H1 (cell line): ENCODE measurements at regions not wholly inside any gene's neighbourhood (a gene's known extent, or its start where the extent isn't known, plus 50 kb on each side); places are given as distances from the start of the nearest gene placed in this dataset.

Experiments used
- CTCF ChIA-PET: fragments of 300-600 bp; sonication (Branson Sonifier 250); formaldehyde crosslinking; loops from one replicate; lab custom pipeline; 2021; ENCODE audit not compliant: partially characterized antibody; lab: Charles Lee
- POLR2A ChIA-PET: fragments of 300-600 bp; sonication (Branson Sonifier 250); formaldehyde crosslinking; loops from one replicate; lab custom pipeline; 2021; ENCODE audit warnings: inconsistent platforms; ENCODE audit not compliant: partially characterized antibody; lab: Charles Lee
- DNase-seq, 2 experiments: peaks; one replicate each; pipeline versions ENCODE4 v3.0.0 to v3.0.0-alpha.2; 2010 to 2022; ENCODE audit warnings: low spot score in 2 of 2, low read depth in 1 of 2, mixed read lengths in 1 of 2
- FAIRE-seq: peaks from 2 replicates; lab custom pipeline; 2011; peaks lifted over from hg19 to GRCh38; lab: Jason Lieb, UNC
- H2AFZ ChIP-seq: 2 replicates; pipeline ENCODE4 v1.8.1; 2012; ENCODE audit warnings: low read length, inconsistent platforms
- H2AK5ac ChIP-seq: 2 replicates; pipeline ENCODE4 v1.6.1; 2013; ENCODE audit warnings: low read depth, low read length
- H2BK120ac ChIP-seq: replicated peaks from 2 replicates; pipeline ENCODE3; 2013; ENCODE audit warnings: low read depth, low read length, inconsistent platforms
- H2BK12ac ChIP-seq: 2 replicates; pipeline ENCODE4 v1.6.1; 2013; ENCODE audit warnings: low read depth, low read length
- H2BK15ac ChIP-seq: 2 replicates; pipeline ENCODE4 v1.6.1; 2013; ENCODE audit warnings: low read length
- H2BK20ac ChIP-seq: 2 replicates; pipeline ENCODE4 v1.6.1; 2013; ENCODE audit warnings: low read length
- H2BK5ac ChIP-seq: 2 replicates; pipeline ENCODE4 v1.6.1; 2013; ENCODE audit warnings: low read depth, low read length
- H3K14ac ChIP-seq: 2 replicates; pipeline ENCODE4 v1.6.1; 2013; ENCODE audit warnings: inconsistent platforms; ENCODE audit not compliant: insufficient read length
- H3K18ac ChIP-seq: 2 replicates; pipeline ENCODE4 v1.6.1; 2013; ENCODE audit warnings: low read length; ENCODE audit errors: extremely low read depth
- H3K23ac ChIP-seq: 2 replicates; pipeline ENCODE4 v1.6.1; 2013; ENCODE audit warnings: inconsistent platforms; ENCODE audit not compliant: insufficient read length
- H3K23me2 ChIP-seq: 2 replicates; pipeline ENCODE4 v1.6.1; 2013; ENCODE audit warnings: low read depth, low read length
- H3K27ac ChIP-seq: 2 replicates; pipeline ENCODE4 v1.6.1; 2011; ENCODE audit warnings: low read depth, low read length, inconsistent platforms
- H3K27me3 ChIP-seq, 4 experiments: replicated peaks in 1 of 4; 1 replicate in 1 of 4; 2 replicates in 3 of 4; pipeline versions ENCODE4 v1.6.1 to v1.8.1; 2011 to 2013; ENCODE audit warnings: low read length in 3 of 4, mild to moderate bottlenecking in 3 of 4, inconsistent platforms in 2 of 4, mixed read lengths in 2 of 4, moderate library complexity in 1 of 4; ENCODE audit not compliant: control insufficient read depth in 3 of 4, insufficient read depth in 3 of 4; ENCODE audit errors: extremely low read depth in 1 of 4
- H3K36me3 ChIP-seq, 4 experiments: 2 replicates each; pipeline versions ENCODE4 v1.6.1 to v1.8.1; 2011 to 2013; ENCODE audit warnings: mild to moderate bottlenecking in 4 of 4, low read length in 3 of 4, moderate library complexity in 2 of 4, control low read depth in 1 of 4, inconsistent platforms in 1 of 4; ENCODE audit not compliant: insufficient read depth in 4 of 4, control insufficient read depth in 2 of 4
- H3K4ac ChIP-seq: replicated peaks from 2 replicates; pipeline ENCODE3; 2013; ENCODE audit warnings: low read length, low read depth, mixed read lengths, inconsistent platforms; ENCODE audit not compliant: insufficient read length
- H3K4me1 ChIP-seq, 4 experiments: replicated peaks in 1 of 4; 1 replicate in 1 of 4; 2 replicates in 3 of 4; pipeline versions ENCODE4 v1.6.1 to v1.8.1; 2011 to 2013; ENCODE audit warnings: low read length in 3 of 4, inconsistent platforms in 2 of 4, mixed read lengths in 1 of 4; ENCODE audit not compliant: insufficient read depth in 4 of 4, control insufficient read depth in 3 of 4
- H3K4me2 ChIP-seq, 2 experiments: 2 replicates each; pipeline versions ENCODE4 v1.6.1 to v1.8.1; 2011 to 2013; ENCODE audit warnings: low read depth in 2 of 2, low read length in 2 of 2, control low read depth in 1 of 2, inconsistent platforms in 1 of 2, mild to moderate bottlenecking in 1 of 2; ENCODE audit not compliant: insufficient read depth in 1 of 2
- H3K4me3 ChIP-seq, 4 experiments: fragments of 200-600, 300-600 bp in 1 of 4; sonication (generic), shearing (Covaris generic), sonication (Bioruptor Twin) in 1 of 4; 2 replicates each; pipeline versions ENCODE4 v1.5.1 to v1.8.1; 2011 to 2016; ENCODE audit warnings: low read length in 4 of 4, low read depth in 3 of 4, control low read depth in 2 of 4, inconsistent platforms in 2 of 4, mild to moderate bottlenecking in 2 of 4, mixed read lengths in 1 of 4, moderate library complexity in 1 of 4; ENCODE audit not compliant: insufficient read depth in 2 of 4; ENCODE audit errors: extremely low read depth in 1 of 4
- H3K56ac ChIP-seq: replicated peaks from 2 replicates; pipeline ENCODE3; 2013; ENCODE audit warnings: low read depth, mild to moderate bottlenecking, mixed read lengths, low read length, inconsistent platforms; ENCODE audit not compliant: insufficient read length
- H3K79me1 ChIP-seq: 2 replicates; pipeline ENCODE4 v1.6.1; 2013; ENCODE audit warnings: low read depth, low read length, control low read depth
- H3K79me2 ChIP-seq, 2 experiments: 2 replicates each; pipeline versions ENCODE4 v1.6.1 to v1.8.1; 2012 to 2013; ENCODE audit warnings: low read length in 2 of 2, mild to moderate bottlenecking in 2 of 2, inconsistent platforms in 1 of 2; ENCODE audit not compliant: insufficient read depth in 2 of 2, control insufficient read depth in 1 of 2
- H3K9ac ChIP-seq, 4 experiments: replicated peaks in 1 of 4; 1 replicate in 1 of 4; 2 replicates in 3 of 4; pipeline versions ENCODE4 v1.6.1 to v1.8.1; 2011 to 2013; ENCODE audit warnings: low read depth in 3 of 4, low read length in 3 of 4, control low read depth in 2 of 4, mild to moderate bottlenecking in 2 of 4, moderate library complexity in 2 of 4, inconsistent platforms in 1 of 4; ENCODE audit errors: extremely low read depth in 1 of 4
- H3K9me3 ChIP-seq, 2 experiments: 2 replicates each; pipeline versions ENCODE4 v1.6.1 to v1.8.1; 2012 to 2013; ENCODE audit warnings: mild to moderate bottlenecking in 2 of 2, moderate library complexity in 2 of 2, control low read depth in 1 of 2, inconsistent platforms in 1 of 2, low read depth in 1 of 2, low read length in 1 of 2, mixed read lengths in 1 of 2; ENCODE audit not compliant: insufficient read depth in 2 of 2
- H4K20me1 ChIP-seq, 2 experiments: replicated peaks in 1 of 2; 2 replicates each; pipeline versions ENCODE3 to v1.8.1; 2011 to 2013; ENCODE audit warnings: inconsistent platforms in 2 of 2, low read length in 2 of 2, mild to moderate bottlenecking in 1 of 2; ENCODE audit not compliant: insufficient read depth in 2 of 2, control insufficient read depth in 1 of 2
- H4K5ac ChIP-seq: 2 replicates; pipeline ENCODE4 v1.6.1; 2013; ENCODE audit warnings: low read length, low read depth, mixed read lengths, inconsistent platforms; ENCODE audit not compliant: insufficient read length
- H4K8ac ChIP-seq: 2 replicates; pipeline ENCODE4 v1.8.0; 2013; ENCODE audit warnings: mild to moderate bottlenecking, moderate library complexity, low read length, inconsistent platforms; ENCODE audit not compliant: insufficient read depth; ENCODE audit errors: extremely low read depth
- H4K91ac ChIP-seq: replicated peaks from 2 replicates; pipeline ENCODE3; 2013; ENCODE audit warnings: low read length, mixed read lengths, inconsistent platforms; ENCODE audit not compliant: insufficient read length
- ATF3 ChIP-seq: IDR thresholded peaks from 2 replicates; pipeline ENCODE4 v1.6.1; 2011; ENCODE audit warnings: low read depth, mild to moderate bottlenecking, low read length; ENCODE audit not compliant: insufficient read depth
- BACH1 ChIP-seq: IDR thresholded peaks from 2 replicates; pipeline ENCODE4 v1.6.1; 2012; ENCODE audit warnings: low read length, improper control_type of control experiment
- BRCA1 ChIP-seq: IDR thresholded peaks from 2 replicates; pipeline ENCODE4 v1.6.1; 2012; ENCODE audit warnings: low read depth, low read length, improper control_type of control experiment
- CBX8 ChIP-seq: fragments of 300-800, 300-1000 bp; sonication (generic); IDR thresholded peaks from 2 replicates; pipeline ENCODE4 v1.7.1; 2016; ENCODE audit warnings: low read depth, low read length, borderline replicate concordance
- FOSL1 ChIP-seq: IDR thresholded peaks from 2 replicates; pipeline ENCODE4 v1.6.1; 2011; ENCODE audit warnings: mild to moderate bottlenecking, low read depth, low read length, moderate library complexity; ENCODE audit not compliant: insufficient read depth
- POLR2AphosphoS5 ChIP-seq: IDR thresholded peaks from 2 replicates; pipeline ENCODE4 v1.6.1; 2011; ENCODE audit warnings: low read depth, low read length
- POU5F1 ChIP-seq: IDR thresholded peaks from 2 replicates; pipeline ENCODE4 v1.6.1; 2011; ENCODE audit warnings: low read depth, mild to moderate bottlenecking, low read length, moderate library complexity
- RAD21 ChIP-seq, 2 experiments: IDR thresholded peaks in 1 of 2; conservative IDR thresholded peaks in 1 of 2; 2 replicates each; pipeline ENCODE4 v1.6.1; 2011; ENCODE audit warnings: low read depth in 2 of 2, low read length in 2 of 2, improper control_type of control experiment in 1 of 2, inconsistent platforms in 1 of 2, mild to moderate bottlenecking in 1 of 2, moderate library complexity in 1 of 2
- RXRA ChIP-seq: IDR thresholded peaks from 2 replicates; pipeline ENCODE4 v1.6.1; 2011; ENCODE audit warnings: low read depth, mild to moderate bottlenecking, low read length, moderate library complexity; ENCODE audit not compliant: insufficient read depth
- SIRT6 ChIP-seq: IDR thresholded peaks from one replicate; pipeline ENCODE4 v1.7.1; 2012; ENCODE audit warnings: low read length, inconsistent platforms
- TAF1 ChIP-seq: IDR thresholded peaks from 2 replicates; pipeline ENCODE4 v1.6.1; 2011; ENCODE audit warnings: mild to moderate bottlenecking, low read depth, low read length
- TCF12 ChIP-seq: IDR thresholded peaks from 2 replicates; pipeline ENCODE4 v1.6.1; 2011; ENCODE audit warnings: low read depth, mild to moderate bottlenecking, low read length
- YY1 ChIP-seq: IDR thresholded peaks from 2 replicates; pipeline ENCODE4 v1.6.1; 2011; ENCODE audit warnings: low read depth, mild to moderate bottlenecking, low read length

- H3K27ac ChIP-seq: no peak overlapping the region
- no peaks in the 10 kb centered on the region for H3K36me3 ChIP-seq
- no peak overlapping the region for H2AFZ ChIP-seq
- H3K56ac ChIP-seq: no peak overlapping the region
- H4K8ac ChIP-seq: no peak overlapping the region
- no peaks in the 10 kb centered on the region for H3K79me1 ChIP-seq
- H3K9me3 ChIP-seq: peaks cover 2 to 3% of the 10 kb centered on the region in 2 experiments; a peak in 2 of 4 replicates
- 0 out of 7 replicates have a peak, but pooled peaks cover 0 to 2% (median 0%) of the 10 kb centered on the region in 4 experiments for H3K4me1 ChIP-seq
- no peak overlapping the region for H3K4me3 ChIP-seq
- no peaks in the 10 kb centered on the region for H4K20me1 ChIP-seq
- POLR2A ChIA-PET: no interaction called here
- no peak overlapping the region for H3K4me2 ChIP-seq
- H4K91ac ChIP-seq: no peak overlapping the region
- no peak overlapping the region for H3K4ac ChIP-seq
- CTCF ChIA-PET: interaction anchor here (0.9 kb wide), 1 partner anchor 13 kb away, joined by 3 read pairs; no protein-coding TSS in a partner anchor
- no peak for TF ChIP-seq RXRA
- no peak for TF ChIP-seq TCF12
- TF ChIP-seq POU5F1: no peak
- no peak for TF ChIP-seq POLR2AphosphoS5
- TF ChIP-seq ATF3: no peak
- no peak for TF ChIP-seq YY1
- no peak for TF ChIP-seq BRCA1
- TF ChIP-seq BACH1: no peak
- no peak for TF ChIP-seq SIRT6
- TF ChIP-seq TAF1: no peak
- no peak for TF ChIP-seq CBX8
- no peak for TF ChIP-seq RAD21 (IDR thresholded peaks at IDR 0.05 in 1 of 2, conservative IDR thresholded peaks at IDR 0.05 in 1 of 2; ENCODE audit: low read depth in 2 of 2, low read length in 2 of 2)
- TF ChIP-seq FOSL1: no peak
- no peaks in the 10 kb centered on the region for H3K79me2 ChIP-seq
- DNase-seq (no peak), FAIRE-seq (no peak)
- no peaks in the 10 kb centered on the region for H3K23me2 ChIP-seq
- no peak overlapping the region for H2BK15ac ChIP-seq
- H3K9ac ChIP-seq: no peak overlapping the region
- H3K27me3 ChIP-seq: no peaks in the 10 kb centered on the region
- no peak overlapping the region for H2BK20ac ChIP-seq
- H2AK5ac ChIP-seq: no peak overlapping the region
- H3K18ac ChIP-seq: no peak overlapping the region
- no peak overlapping the region for H3K23ac ChIP-seq
- no peak overlapping the region for H2BK12ac ChIP-seq
- no peak overlapping the region for H4K5ac ChIP-seq
- H2BK5ac ChIP-seq: no peak overlapping the region
- no peak overlapping the region for H3K14ac ChIP-seq
- H2BK120ac ChIP-seq: no peak overlapping the region
Observed at GRCh38 chr2:219983836-219984235, 356.4 kb downstream of the SLC4A3 start.
